T follicular helper cell (primary cell): ENCODE measurements at regions not wholly inside any gene's neighbourhood (a gene's known extent, or its start where the extent isn't known, plus 50 kb on each side); places are given as distances from the start of the nearest gene placed in this dataset.

ENCODE experiments used
- DNase-seq: peaks from one replicate; pipeline ENCODE4 v3.0.0-alpha.2; 2020; ENCODE audit warnings: low read depth

DNA sequence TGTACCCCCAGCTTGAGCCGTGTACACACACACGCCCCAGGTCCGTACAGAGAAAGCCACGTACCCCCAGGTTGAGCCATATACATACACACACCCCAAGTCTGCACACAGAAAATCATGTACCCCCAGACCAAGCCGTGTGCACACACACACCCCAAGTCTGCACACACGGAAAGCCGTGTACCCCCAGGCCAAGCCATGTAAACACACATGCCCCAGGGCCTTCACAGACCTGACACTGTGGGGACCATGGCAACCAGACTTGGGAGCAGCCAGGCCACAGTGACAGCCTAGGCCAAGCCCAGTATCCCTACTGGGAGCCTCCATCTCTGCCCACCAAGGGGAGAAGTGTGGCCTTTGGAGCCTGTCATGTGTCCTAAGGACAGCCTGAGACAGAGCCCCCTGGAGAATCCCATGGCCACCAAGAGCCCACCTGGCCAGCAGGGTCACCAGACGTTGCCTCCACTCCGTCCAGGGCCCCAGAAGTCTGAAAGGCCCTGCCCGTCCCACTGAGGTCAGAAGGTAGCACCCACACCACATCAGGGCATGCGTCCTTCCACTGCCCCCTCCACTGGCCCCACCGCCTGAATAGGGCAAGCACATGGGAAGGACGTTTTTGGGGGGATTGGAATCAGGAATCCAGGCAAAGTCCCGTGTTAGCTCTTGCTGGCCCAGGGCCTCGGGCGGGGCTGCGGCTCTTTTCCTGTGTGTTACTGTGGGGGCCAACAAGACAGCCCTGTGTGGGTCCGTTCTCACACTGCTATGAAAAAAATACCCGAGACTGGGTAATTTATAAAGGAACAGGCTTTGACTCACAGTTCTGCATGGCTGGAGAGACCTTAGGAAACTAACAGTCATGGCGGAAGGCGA, 636.7 kb downstream of the TBC1D22A start:
- DNase-seq: no peak

GRCh38 chr22:47398491-47398890, 636.0 kb downstream of the TBC1D22A start:
- DNase-seq: no peak

- DNase-seq: no peak
Observed at GRCh38 chr22:47397673-47398072, 635.2 kb downstream of the TBC1D22A start.

GRCh38 chr22:47396515-47396914, 634.1 kb downstream of the TBC1D22A start:
- no peak for DNase-seq

- no peak for DNase-seq
Observed at GRCh38 chr22:47396105-47396504, 633.7 kb downstream of the TBC1D22A start.

DNA sequence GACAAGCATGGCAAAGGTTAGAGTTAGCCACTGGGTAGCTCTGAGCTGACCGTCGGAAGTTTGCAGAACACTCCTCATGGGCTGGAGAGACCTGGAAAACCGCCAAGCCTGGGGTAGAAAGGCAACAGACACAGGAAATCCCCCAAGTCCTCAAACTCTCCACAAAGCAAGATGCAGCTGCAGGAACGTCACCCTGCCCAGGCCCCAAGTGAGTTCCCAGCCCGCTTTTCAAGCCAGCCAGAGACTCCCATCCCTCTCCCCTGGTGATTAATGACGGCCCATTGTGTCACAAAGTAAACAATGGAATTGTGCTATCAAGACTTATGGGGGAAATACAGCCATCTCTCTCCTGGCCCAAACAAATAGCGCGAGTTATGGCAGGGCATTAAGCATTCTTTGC, 633.0 kb downstream of the TBC1D22A start:
- DNase-seq: no peak

GRCh38 chr22:47394504-47395440, 632.3 kb downstream of the TBC1D22A start:
- no peak for DNase-seq

- DNase-seq: no peak
Observed at GRCh38 chr22:47393191-47393590, 630.7 kb downstream of the TBC1D22A start.

- no peak for DNase-seq
Observed at GRCh38 chr22:47392729-47393128, 630.3 kb downstream of the TBC1D22A start.

GRCh38 chr22:47392054-47392347, 629.6 kb downstream of the TBC1D22A start:
- DNase-seq: no peak

- DNase-seq: no peak
Observed at GRCh38 chr22:47391169-47392053, 629.0 kb downstream of the TBC1D22A start.

DNA sequence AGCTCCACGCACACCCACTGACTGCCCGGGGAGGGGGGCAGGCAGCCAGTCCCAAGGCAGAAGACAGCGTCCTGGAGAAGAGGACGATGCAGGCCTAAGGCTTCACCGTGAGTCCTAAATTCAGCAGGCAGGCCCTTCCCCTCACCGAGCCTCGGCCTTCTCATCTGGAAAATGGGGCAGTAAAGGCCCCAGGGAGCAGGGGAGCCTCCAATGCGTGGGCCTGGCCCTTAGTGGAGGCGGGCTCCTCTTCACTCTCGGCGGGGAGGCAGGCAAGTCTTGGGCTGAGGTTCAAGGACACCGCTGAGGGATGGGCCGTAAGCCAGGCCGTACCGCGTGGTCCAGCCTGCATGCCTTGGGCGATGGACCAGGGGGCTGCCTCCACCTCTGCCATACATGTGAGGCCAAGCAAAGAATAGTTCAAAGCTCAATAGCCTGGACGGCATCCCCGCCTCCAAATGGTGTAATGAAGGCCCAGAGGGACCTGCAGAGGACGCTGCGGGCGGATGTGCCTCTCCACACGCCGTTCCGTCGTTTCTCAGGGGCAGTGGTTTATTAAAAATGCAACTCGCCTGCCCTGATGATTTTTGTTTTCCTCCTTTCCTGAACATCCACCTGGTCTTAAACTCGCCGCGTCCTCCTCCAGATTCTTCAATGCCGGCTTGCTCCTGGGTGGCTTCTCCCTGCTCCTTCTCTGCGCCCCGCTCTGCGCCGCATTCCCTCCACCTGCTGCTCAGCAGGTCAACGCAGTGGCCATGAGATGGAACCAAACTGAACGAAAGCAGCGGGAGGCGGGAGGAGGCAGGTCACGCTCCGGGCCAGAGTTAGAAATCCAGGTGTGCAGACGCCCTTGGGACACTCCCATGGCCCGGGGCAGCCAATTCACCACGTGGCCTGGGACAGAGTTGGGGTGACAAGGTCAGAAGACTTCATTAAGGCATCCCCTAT, 627.8 kb downstream of the TBC1D22A start:
- DNase-seq: no peak

DNA sequence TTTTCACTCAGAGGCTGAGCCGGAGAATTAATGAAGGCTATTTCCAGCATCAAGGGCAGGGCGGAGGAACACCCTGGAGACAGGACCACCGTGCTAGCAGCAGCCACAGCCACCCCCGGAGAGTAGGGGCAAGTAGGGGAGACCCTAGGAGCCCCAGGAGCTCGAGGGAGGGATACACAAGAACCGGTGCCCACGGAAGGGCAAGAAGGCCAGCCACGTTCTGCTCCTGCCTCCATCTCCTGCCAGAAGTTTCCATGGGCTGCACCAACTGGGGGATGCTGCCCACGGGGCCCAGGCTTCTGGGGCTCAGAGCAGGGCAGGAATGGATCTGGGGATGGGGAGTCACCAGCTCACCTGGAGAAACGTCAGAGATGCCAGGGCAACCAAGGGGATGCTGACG, 626.8 kb downstream of the TBC1D22A start:
- DNase-seq: no peak

DNA sequence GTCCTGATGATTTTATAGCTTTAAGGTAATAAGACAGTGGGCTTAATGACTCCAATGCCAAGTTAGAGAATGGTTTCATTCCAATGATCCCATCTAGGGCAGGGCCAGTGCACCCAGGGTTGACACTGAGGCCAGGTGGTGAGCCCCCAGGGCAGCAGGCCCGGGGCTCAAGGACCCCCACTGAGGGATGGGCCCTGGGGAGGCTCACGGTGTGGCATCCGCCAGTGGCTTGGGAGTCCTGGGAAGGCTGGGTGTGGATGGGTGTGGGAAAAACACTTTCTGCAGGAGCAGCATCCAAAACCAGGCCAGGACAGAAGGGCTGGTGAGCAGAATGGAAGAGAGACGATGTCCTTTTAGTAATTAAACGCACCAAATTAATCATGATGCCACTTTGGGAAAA, 626.3 kb downstream of the TBC1D22A start:
- no peak for DNase-seq

GRCh38 chr22:47388331-47388730, 625.9 kb downstream of the TBC1D22A start:
- no peak for DNase-seq

DNA sequence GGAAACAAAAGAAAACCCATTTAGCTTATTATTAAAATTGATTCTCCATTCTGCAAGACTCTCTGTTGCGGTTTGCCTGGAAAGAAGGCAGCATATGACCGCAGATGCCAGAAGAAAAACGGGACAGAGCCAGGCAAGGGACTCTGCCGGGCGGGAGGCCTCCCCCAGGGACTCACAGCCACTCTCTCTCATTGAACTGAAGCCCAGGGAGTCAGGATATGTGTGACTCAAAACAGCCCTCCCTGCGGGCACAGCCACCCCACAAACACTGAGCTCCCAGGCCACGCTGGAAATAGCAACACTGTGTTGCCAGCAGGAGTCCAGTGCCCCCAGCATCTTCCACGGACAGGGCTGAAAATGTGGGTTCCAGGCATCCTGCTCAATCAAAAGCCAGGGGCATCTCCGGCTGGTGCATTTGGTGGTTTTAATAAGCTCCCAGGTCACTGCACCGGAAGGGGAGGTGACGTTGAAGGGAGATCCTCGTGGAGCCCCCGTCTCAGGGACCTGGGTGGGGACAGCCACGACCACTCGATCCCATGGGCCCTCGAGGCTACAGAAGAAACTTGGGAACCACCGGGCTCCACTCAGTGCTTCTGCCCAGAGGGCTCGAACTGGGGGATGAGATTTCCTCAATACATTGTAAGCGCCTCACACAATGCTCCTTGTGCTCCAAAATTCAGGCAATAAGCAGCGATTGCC, 624.5 kb downstream of the TBC1D22A start:
- DNase-seq: no peak

GRCh38 chr22:47384977-47385376, 622.5 kb downstream of the TBC1D22A start:
- DNase-seq: no peak

GRCh38 chr22:47382164-47382890, 619.9 kb downstream of the TBC1D22A start:
- no peak for DNase-seq

GRCh38 chr22:47381240-47381639, 618.8 kb downstream of the TBC1D22A start:
- DNase-seq: no peak

DNA sequence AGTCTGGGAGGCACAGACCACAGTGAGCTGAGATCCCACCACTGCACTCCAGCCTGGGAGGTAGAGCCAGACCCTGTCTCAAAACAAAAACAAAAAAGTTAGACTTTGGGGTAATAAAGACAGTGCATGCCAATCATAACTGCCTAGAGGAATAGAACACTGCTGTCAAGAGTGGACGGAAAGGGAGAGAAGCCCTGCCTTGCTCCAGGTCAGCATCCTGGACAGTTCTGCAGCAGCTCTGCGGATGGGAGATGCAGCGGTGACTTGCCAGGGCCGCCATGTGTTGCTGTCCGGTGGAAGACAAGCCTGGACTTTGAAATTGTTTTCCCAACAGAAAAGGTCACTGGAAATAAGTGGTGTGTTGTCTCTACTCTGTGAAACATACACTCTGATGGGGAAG, 618.2 kb downstream of the TBC1D22A start:
- DNase-seq: no peak
